Mesendoderm (in vitro differentiated cells): ENCODE measurements at regions not wholly inside any gene's neighbourhood (a gene's known extent, or its start where the extent isn't known, plus 50 kb on each side); places are given as distances from the start of the nearest gene placed in this dataset.
"Not testable (repeated sequence)": the region's sequence is repeated elsewhere in the genome, so short reads cannot be mapped to it uniquely, and the experiment has no call there.

Experiments
- DNase-seq: peaks from one replicate; pipeline ENCODE4 v3.0.0; 2013
- H2AK5ac ChIP-seq: 2 replicates; pipeline ENCODE4 v1.6.1; 2013; ENCODE audit warnings: low read length, inconsistent platforms
- H2BK120ac ChIP-seq: 2 replicates; pipeline ENCODE4 v1.6.1; 2013; ENCODE audit warnings: low read depth, mild to moderate bottlenecking, low read length, moderate library complexity, mixed read lengths
- H2BK15ac ChIP-seq: replicated peaks from 2 replicates; pipeline ENCODE4 v1.6.1; 2013; ENCODE audit warnings: low read depth, mild to moderate bottlenecking, moderate library complexity
- H2BK5ac ChIP-seq: 2 replicates; pipeline ENCODE4 v1.6.1; 2013; ENCODE audit warnings: low read length, inconsistent platforms
- H3K18ac ChIP-seq: 2 replicates; pipeline ENCODE4 v1.6.1; 2013; ENCODE audit warnings: mild to moderate bottlenecking, low read length, mixed read lengths
- H3K23ac ChIP-seq: one replicate; pipeline ENCODE4 v1.6.1; 2013; ENCODE audit warnings: low read length
- H3K27ac ChIP-seq: 2 replicates; pipeline ENCODE4 v1.5.1; 2013; ENCODE audit warnings: low read depth, mild to moderate bottlenecking, inconsistent platforms, low read length, moderate library complexity
- H3K27me3 ChIP-seq: 2 replicates; pipeline ENCODE4 v1.6.1; 2013; ENCODE audit warnings: low read length, control low read depth, mild to moderate bottlenecking, inconsistent platforms; ENCODE audit not compliant: insufficient read depth, poor library complexity
- H3K36me3 ChIP-seq: 2 replicates; pipeline ENCODE4 v1.6.1; 2013; ENCODE audit warnings: low read length, inconsistent platforms; ENCODE audit not compliant: control insufficient read depth, insufficient read depth
- H3K4ac ChIP-seq: one replicate; pipeline ENCODE4 v1.6.1; 2013; ENCODE audit warnings: low read depth, mild to moderate bottlenecking, low read length, moderate library complexity
- H3K4me1 ChIP-seq: 2 replicates; pipeline ENCODE4 v1.6.1; 2013; ENCODE audit warnings: low read depth, low read length, inconsistent platforms; ENCODE audit not compliant: control insufficient read depth
- H3K4me2 ChIP-seq: 2 replicates; pipeline ENCODE4 v1.6.1; 2013; ENCODE audit warnings: low read length
- H3K4me3 ChIP-seq: 2 replicates; pipeline ENCODE4 v1.5.1; 2013; ENCODE audit warnings: mild to moderate bottlenecking, low read length
- H3K56ac ChIP-seq: one replicate; pipeline ENCODE4 v1.6.1; 2013; ENCODE audit warnings: low read length
- H3K79me1 ChIP-seq: 2 replicates; pipeline ENCODE4 v1.6.1; 2013; ENCODE audit warnings: low read length, inconsistent platforms
- H3K79me2 ChIP-seq: 2 replicates; pipeline ENCODE4 v1.6.1; 2013; ENCODE audit warnings: mild to moderate bottlenecking, low read length; ENCODE audit not compliant: control insufficient read depth, insufficient read depth
- H3K9ac ChIP-seq: 2 replicates; pipeline ENCODE4 v1.6.1; 2013; ENCODE audit warnings: low read length, inconsistent platforms
- H4K5ac ChIP-seq: one replicate; pipeline ENCODE4 v1.6.1; 2013; ENCODE audit warnings: low read length
- H4K8ac ChIP-seq: one replicate; pipeline ENCODE4 v1.6.1; 2013; ENCODE audit warnings: low read depth, mild to moderate bottlenecking, control low read depth, low read length, moderate library complexity
- WGBS: extraction: QIAGEN DNeasy Blood & Tissue Kit; methylation state at CpG from one replicate; pipeline ENCODE4 v1.1.7; 2013; ENCODE audit warnings: low lambda C conversion rate, missing lambda C conversion rate; ENCODE audit not compliant: insufficient coverage; ENCODE audit errors: extremely low coverage; 5-methylcytosine and 5-hydroxymethylcytosine counted together

DNA sequence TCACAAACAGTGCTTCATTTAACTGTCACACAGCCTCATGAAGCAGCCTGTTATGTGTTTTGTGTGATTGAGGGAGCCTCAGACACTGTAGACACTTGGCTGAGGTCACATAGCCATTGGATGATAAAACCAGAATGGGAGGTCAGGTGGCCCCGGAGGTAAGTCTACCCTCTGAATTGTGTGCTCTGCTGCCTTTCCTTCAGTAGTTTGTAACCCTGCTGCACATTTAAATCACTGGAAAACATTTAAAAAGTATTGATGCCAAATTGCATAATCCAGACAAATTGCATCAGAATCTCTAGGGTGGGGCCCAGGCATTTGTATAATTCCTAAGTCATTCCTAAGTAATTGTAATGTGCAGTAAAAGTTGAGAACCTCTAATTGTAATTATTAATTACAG lies 85.2 kb upstream of the ECI2 start:
- Histone ChIP-seq H4K8ac (no peak overlapping the region), H2AK5ac (no peak overlapping the region), H4K5ac (no peak overlapping the region), H3K27ac (no peak overlapping the region), H3K18ac (no peak overlapping the region), H3K79me1 (no peaks in the 10 kb centered on the region), H3K27me3 (no peaks in the 10 kb centered on the region), H3K56ac (no peak overlapping the region), H3K4me1 (no peaks in the 10 kb centered on the region), H2BK120ac (no peak overlapping the region), H2BK5ac (no peak overlapping the region), H3K4me3 (no peak overlapping the region), H3K4me2 (no peak overlapping the region), H2BK15ac (no peak overlapping the region), H3K79me2 (no peaks in the 10 kb centered on the region), H3K36me3 (no peaks in the 10 kb centered on the region), H3K4ac (no peak overlapping the region), H3K9ac (no peak overlapping the region), H3K23ac (no peak overlapping the region)
- DNase-seq, result no peak
- no CpG with 5 or more reads among the region's 1 CpG for WGBS

DNA sequence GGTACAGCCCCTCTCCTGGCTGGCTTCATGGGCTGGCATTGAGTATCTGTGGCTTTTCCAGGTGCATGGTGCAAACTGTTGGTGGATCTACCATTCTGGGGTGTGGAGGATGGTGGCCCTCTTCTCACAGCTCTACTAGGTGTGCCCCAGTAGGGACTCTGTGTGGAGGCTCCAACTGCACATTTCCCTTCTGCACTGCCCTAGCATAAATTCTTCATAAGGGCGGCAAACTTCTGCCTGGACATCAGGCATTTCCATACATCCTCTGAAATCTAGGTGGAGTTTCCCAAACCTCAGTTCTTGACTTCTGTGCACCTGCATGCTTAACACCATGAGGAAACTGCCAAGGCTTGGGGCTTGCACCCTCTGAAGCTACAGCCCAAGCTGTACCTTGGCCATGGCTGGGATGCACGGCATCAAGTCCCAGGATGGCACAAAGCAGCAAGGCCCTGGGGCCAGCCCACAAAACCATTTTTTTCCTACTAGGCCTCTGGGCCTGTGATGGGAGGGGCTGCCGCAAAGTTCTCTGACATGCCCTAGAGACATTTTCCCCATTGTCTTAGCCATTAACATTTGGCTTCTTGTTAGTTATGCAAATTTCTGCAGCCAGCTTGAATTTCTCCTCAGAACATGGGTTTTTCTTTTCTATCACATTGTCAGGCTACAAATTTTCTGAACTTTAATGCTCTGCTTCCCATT lies 83.4 kb upstream of the ECI2 start:
- H3K79me1 ChIP-seq, H3K36me3 ChIP-seq, H4K8ac ChIP-seq, H4K5ac ChIP-seq, H3K9ac ChIP-seq, H3K4me1 ChIP-seq, H3K4ac ChIP-seq, H3K4me3 ChIP-seq, H3K56ac ChIP-seq, H3K18ac ChIP-seq, H2AK5ac ChIP-seq, H3K27me3 ChIP-seq, H2BK5ac ChIP-seq, H3K23ac ChIP-seq, H3K79me2 ChIP-seq, H3K4me2 ChIP-seq, H3K27ac ChIP-seq, H2BK15ac ChIP-seq, H2BK120ac ChIP-seq: not testable (repeated sequence)
- DNase-seq, result peak; percentile 5
- WGBS, result no CpG with 5 or more reads among the region's 3 CpGs

DNA sequence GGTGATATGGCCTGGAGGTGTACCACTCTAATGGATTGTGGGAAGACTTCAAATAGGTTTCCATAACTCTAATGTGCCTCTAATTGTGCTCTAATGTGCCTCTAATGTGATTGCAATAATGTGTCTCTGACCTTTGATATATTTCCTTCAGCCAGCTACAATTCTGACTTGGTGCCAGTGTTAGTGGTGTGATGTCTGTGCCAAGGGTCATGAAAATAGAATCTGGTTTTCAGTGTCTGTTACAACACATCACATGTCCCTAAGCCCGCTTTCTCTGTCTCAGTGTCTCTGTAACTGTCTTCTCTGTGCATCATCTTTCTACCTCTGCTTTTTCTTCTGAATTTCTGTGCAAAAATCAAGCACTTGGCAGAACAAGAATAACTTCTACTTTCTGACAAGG lies 77.2 kb upstream of the ECI2 start:
- no peak overlapping the region for H3K56ac ChIP-seq
- no peak overlapping the region for H3K27ac ChIP-seq
- no peak overlapping the region for H3K4ac ChIP-seq
- H3K4me3 ChIP-seq, result no peak overlapping the region
- H2AK5ac ChIP-seq, result no peak overlapping the region
- no peak overlapping the region for H2BK5ac ChIP-seq
- H3K79me1 ChIP-seq, result no peaks in the 10 kb centered on the region
- H3K4me2 ChIP-seq, result no peak overlapping the region
- no peak overlapping the region for H4K5ac ChIP-seq
- no peak overlapping the region for H2BK15ac ChIP-seq
- H3K27me3 ChIP-seq, result no peaks in the 10 kb centered on the region
- no peak overlapping the region for H3K9ac ChIP-seq
- H3K36me3 ChIP-seq, result no peaks in the 10 kb centered on the region
- no peak for DNase-seq
- no peak overlapping the region for H3K18ac ChIP-seq
- no peak overlapping the region for H2BK120ac ChIP-seq
- H3K79me2 ChIP-seq, result no peaks in the 10 kb centered on the region
- WGBS, result no CpG with 5 or more reads among the region's 1 CpG
- H3K4me1 ChIP-seq, result no peaks in the 10 kb centered on the region
- no peak overlapping the region for H3K23ac ChIP-seq
- no peak overlapping the region for H4K8ac ChIP-seq

GRCh38 chr6:4210629-4211419 lies 75.4 kb upstream of the ECI2 start:
- peak; percentile 78 for DNase-seq
- Histone ChIP-seq H2BK5ac (no peak overlapping the region), H2BK120ac (no peak overlapping the region), H3K23ac (no peak overlapping the region), H3K4me1 (no peaks in the 10 kb centered on the region), H3K27ac (no peak overlapping the region), H3K79me1 (no peaks in the 10 kb centered on the region), H3K36me3 (no peaks in the 10 kb centered on the region), H3K79me2 (no peaks in the 10 kb centered on the region), H3K27me3 (no peaks in the 10 kb centered on the region), H2AK5ac (no peak overlapping the region), H3K4me2 (no peak overlapping the region), H3K56ac (peak overlapping the region; percentile 25), H3K4ac (no peak overlapping the region), H4K8ac (no peak overlapping the region), H3K18ac (no peak overlapping the region), H4K5ac (no peak overlapping the region), H2BK15ac (no peak overlapping the region), H3K9ac (no peak overlapping the region), H3K4me3 (no peak overlapping the region)
- no CpG with 5 or more reads among the region's 4 CpGs for WGBS

DNA sequence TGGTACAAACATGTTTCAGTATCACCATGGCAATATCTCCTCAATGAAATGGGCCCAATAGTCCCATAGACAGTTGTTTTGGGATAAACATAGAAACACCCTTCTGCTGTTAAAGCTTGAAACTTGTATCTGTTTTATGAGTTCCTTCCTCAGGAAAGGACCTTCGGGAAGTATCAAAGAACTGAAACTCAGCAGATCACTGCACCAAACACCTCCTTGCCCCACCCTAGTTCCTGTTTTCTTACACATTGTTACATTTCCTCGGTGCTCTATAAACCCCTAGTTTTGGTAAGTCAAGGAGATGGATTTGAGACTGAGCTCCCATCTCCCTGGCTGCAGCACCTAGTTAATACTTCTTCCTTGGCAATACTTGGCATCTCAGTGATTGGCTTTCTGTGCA lies 73.8 kb upstream of the ECI2 start:
- WGBS, result no CpG with 5 or more reads among the region's 2 CpGs
- H3K23ac ChIP-seq, result no peak overlapping the region
- H3K4me2 ChIP-seq, result no peak overlapping the region

More for the DNA sequence above, 73.8 kb upstream of the ECI2 start:
- no peak overlapping the region for H2AK5ac ChIP-seq
- no peak overlapping the region for H3K56ac ChIP-seq
- no peak overlapping the region for H3K4me3 ChIP-seq
- H3K27me3 ChIP-seq, result no peaks in the 10 kb centered on the region
- no peak for DNase-seq
- no peak overlapping the region for H3K4ac ChIP-seq
- H3K4me1 ChIP-seq, result no peaks in the 10 kb centered on the region
- H3K79me2 ChIP-seq, result no peaks in the 10 kb centered on the region
- no peak overlapping the region for H3K27ac ChIP-seq
- H2BK15ac ChIP-seq, result no peak overlapping the region
- no peak overlapping the region for H3K9ac ChIP-seq
- H3K18ac ChIP-seq, result no peak overlapping the region
- no peaks in the 10 kb centered on the region for H3K36me3 ChIP-seq
- H3K79me1 ChIP-seq, result no peaks in the 10 kb centered on the region
- H4K5ac ChIP-seq, result no peak overlapping the region
- H2BK5ac ChIP-seq, result no peak overlapping the region
- H2BK120ac ChIP-seq, result no peak overlapping the region
- H4K8ac ChIP-seq, result peak overlapping the region; percentile 17
